SU-DHL-6 (cell line): ENCODE measurements at regions not wholly inside any gene's neighbourhood (a gene's known extent, or its start where the extent isn't known, plus 50 kb on each side); places are given as distances from the start of the nearest gene placed in this dataset.

Experiments used
- H2AFZ ChIP-seq: fragments of 200-600 bp; sonication (generic); 2 replicates; pipeline ENCODE4 v1.6.1; 2014; ENCODE audit warnings: low read depth, mild to moderate bottlenecking, moderate library complexity, mixed read lengths, antibody characterized with exemption, low read length; ENCODE audit not compliant: severe bottlenecking
- H3F3A ChIP-seq: fragments of 200-600 bp; shearing (Covaris generic); 2 replicates; pipeline ENCODE4 v1.6.0; 2016; ENCODE audit warnings: antibody characterized with exemption, mild to moderate bottlenecking; ENCODE audit not compliant: insufficient read depth
- H3K27ac ChIP-seq: fragments of 200-600 bp; sonication (generic); 2 replicates; pipeline ENCODE4 v1.5.1; 2016; ENCODE audit warnings: low read depth, mild to moderate bottlenecking, low read length, moderate library complexity, mixed read lengths
- H3K27me3 ChIP-seq: fragments of 200-600 bp; sonication (generic), shearing (Covaris generic); 2 replicates; pipeline ENCODE4 v1.6.0; 2014; ENCODE audit warnings: mild to moderate bottlenecking, low read length
- H3K36me3 ChIP-seq: fragments of 200-600 bp; sonication (generic); 2 replicates; pipeline ENCODE4 v1.6.1; 2014; ENCODE audit warnings: mild to moderate bottlenecking, low read length, mixed read lengths
- H3K4me2 ChIP-seq: fragments of 300-600, 200-600 bp; shearing (Covaris generic), sonication (generic); 2 replicates; pipeline ENCODE4 v1.6.0; 2014; ENCODE audit warnings: low read length, low read depth, mild to moderate bottlenecking; ENCODE audit not compliant: poor library complexity, severe bottlenecking
- H3K4me3 ChIP-seq: fragments of 200-600 bp; sonication (generic); 2 replicates; pipeline ENCODE4 v1.5.1; 2014; ENCODE audit warnings: antibody characterized with exemption, low read length, mild to moderate bottlenecking, mixed read lengths; ENCODE audit not compliant: insufficient read depth, poor library complexity, severe bottlenecking
- H3K79me2 ChIP-seq: fragments of 200-600 bp; sonication (generic); 2 replicates; pipeline ENCODE4 v1.6.1; 2014; ENCODE audit warnings: mild to moderate bottlenecking, low read length, moderate library complexity; ENCODE audit not compliant: insufficient read depth
- H3K9ac ChIP-seq: fragments of 200-600 bp; sonication (generic); 2 replicates; pipeline ENCODE4 v1.7.0; 2014; ENCODE audit warnings: mild to moderate bottlenecking, low read length
- H3K9me2 ChIP-seq: fragments of 200-600 bp; sonication (generic); replicated peaks from 2 replicates; pipeline ENCODE4 v1.6.1; 2014; ENCODE audit warnings: low read length; ENCODE audit not compliant: insufficient read depth
- H3K9me3 ChIP-seq: fragments of 200-600 bp; sonication (generic); 2 replicates; pipeline ENCODE4 v1.6.1; 2014; ENCODE audit warnings: low read length, mixed read lengths; ENCODE audit not compliant: insufficient read depth
- H4K20me1 ChIP-seq: fragments of 200-600 bp; sonication (generic); 2 replicates; pipeline ENCODE4 v1.6.1; 2014; ENCODE audit warnings: low read depth, mild to moderate bottlenecking, antibody characterized with exemption, low read length, moderate library complexity, mixed read lengths
- EZH2phosphoT487 ChIP-seq: fragments of 200-600 bp; sonication (generic), shearing (Covaris generic); conservative IDR thresholded peaks from 2 replicates; pipeline ENCODE4 v1.6.1; 2018; ENCODE audit warnings: mild to moderate bottlenecking, antibody characterized with exemption, low read length, moderate library complexity, mixed read lengths
- TF ChIP-seq, protein P1 (sequence below): fragments of 200-600 bp; sonication (generic); IDR thresholded peaks from one replicate; pipeline ENCODE4 v1.5.1; 2017; ENCODE audit warnings: antibody characterized with exemption, mild to moderate bottlenecking, low read length, moderate library complexity; ENCODE audit not compliant: insufficient read depth, poor library complexity, severe bottlenecking

DNA sequence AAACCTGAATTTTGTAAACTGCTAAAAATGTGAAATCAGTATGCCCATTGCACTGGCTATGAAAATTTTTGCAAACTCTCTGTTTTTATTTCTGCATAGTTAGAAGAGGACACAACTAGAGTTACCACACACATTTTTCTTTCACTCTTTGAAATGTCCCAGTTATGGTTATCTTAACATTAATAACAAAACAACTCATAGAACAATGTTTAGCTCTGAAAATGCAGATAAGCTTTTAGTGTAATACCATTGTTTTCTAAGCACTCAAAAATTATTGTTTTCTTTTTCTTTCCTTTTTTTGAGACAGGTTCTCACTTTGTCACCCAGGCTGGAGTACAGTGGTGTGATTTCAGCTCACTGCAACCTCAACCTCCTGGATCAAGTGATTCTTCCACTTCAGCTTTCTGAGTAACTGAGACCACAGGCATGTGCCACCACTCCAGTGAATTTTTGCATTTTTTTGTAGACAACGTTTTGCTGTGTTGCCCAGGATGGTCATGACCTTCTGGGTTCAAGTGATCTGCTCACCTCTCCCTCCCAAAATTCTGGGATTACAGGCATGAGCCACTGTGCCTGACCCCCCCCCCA is 1204.5 kb upstream of the ZEB2 start:
- Histone ChIP-seq H3K4me3 (no peak overlapping the region), H3K27ac (no peak overlapping the region), H3K9me2 (no peaks in the 10 kb centered on the region), H2AFZ (no peak overlapping the region), H3K36me3 (no peaks in the 10 kb centered on the region), H3K4me2 (no peak overlapping the region), H3F3A (no peaks in the 10 kb centered on the region), H3K9me3 (no peaks in the 10 kb centered on the region), H4K20me1 (no peaks in the 10 kb centered on the region), H3K79me2 (no peaks in the 10 kb centered on the region), H3K27me3 (no peaks in the 10 kb centered on the region), H3K9ac (no peak overlapping the region)
- TF ChIP-seq, protein P1, sequence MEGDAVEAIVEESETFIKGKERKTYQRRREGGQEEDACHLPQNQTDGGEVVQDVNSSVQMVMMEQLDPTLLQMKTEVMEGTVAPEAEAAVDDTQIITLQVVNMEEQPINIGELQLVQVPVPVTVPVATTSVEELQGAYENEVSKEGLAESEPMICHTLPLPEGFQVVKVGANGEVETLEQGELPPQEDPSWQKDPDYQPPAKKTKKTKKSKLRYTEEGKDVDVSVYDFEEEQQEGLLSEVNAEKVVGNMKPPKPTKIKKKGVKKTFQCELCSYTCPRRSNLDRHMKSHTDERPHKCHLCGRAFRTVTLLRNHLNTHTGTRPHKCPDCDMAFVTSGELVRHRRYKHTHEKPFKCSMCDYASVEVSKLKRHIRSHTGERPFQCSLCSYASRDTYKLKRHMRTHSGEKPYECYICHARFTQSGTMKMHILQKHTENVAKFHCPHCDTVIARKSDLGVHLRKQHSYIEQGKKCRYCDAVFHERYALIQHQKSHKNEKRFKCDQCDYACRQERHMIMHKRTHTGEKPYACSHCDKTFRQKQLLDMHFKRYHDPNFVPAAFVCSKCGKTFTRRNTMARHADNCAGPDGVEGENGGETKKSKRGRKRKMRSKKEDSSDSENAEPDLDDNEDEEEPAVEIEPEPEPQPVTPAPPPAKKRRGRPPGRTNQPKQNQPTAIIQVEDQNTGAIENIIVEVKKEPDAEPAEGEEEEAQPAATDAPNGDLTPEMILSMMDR, result no peak
- TF ChIP-seq EZH2phosphoT487, result no peak

DNA sequence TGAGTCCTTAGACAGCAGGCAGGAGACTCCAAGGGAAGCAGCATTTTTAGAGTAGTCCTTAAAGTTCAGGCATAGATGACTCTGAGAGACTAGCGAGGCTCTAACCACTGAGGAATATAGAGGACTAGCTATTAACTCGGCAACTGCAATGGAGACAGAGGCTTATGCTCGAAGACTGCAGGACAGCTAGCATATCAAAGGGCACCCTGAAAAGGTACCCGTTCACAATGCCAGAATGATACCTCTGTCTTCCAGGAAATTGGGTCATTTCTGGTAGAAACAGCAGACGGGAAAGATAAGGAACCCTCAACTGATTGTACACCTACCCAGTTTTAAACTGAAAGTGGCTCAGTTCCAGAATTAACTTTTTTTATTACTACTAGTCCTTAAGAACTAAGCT is 1204.0 kb upstream of the ZEB2 start:
- no peak overlapping the region for H3K4me2 ChIP-seq
- TF ChIP-seq, protein P1, result no peak
- TF ChIP-seq EZH2phosphoT487, result no peak

DNA sequence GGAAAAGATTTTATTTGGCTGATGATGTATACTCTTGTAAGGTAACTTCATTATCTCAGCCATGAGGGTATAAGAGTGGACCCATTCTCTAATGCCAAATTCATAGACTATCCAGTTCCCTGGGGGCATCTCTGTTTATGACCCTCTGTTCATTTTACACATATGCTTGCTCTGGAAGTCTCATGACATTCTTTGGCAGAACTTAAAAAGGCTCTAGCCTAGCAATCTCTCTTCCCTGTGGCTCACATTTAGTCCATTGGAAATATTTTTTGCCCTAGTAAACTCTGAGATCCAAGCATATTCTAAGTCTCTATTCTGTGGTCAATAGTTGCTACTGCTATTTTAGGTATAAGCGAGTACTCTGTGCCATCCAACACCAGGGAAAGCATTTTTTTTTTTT is 1201.8 kb upstream of the ZEB2 start:
- Histone ChIP-seq H3K9me3 (no peaks in the 10 kb centered on the region), H3K27ac (no peak overlapping the region), H3K36me3 (no peaks in the 10 kb centered on the region), H3K4me3 (no peak overlapping the region), H2AFZ (no peak overlapping the region), H3K27me3 (no peaks in the 10 kb centered on the region), H3K9me2 (no peaks in the 10 kb centered on the region), H3K9ac (no peak overlapping the region), H3K4me2 (no peak overlapping the region), H3K79me2 (no peaks in the 10 kb centered on the region), H4K20me1 (no peaks in the 10 kb centered on the region), H3F3A (no peaks in the 10 kb centered on the region)
- TF ChIP-seq, protein P1, result no peak
- TF ChIP-seq EZH2phosphoT487, result no peak

More for the DNA sequence above, 1204.0 kb upstream of the ZEB2 start:
- no peaks in the 10 kb centered on the region for H3K9me2 ChIP-seq
- H3K27ac ChIP-seq, result no peak overlapping the region
- no peaks in the 10 kb centered on the region for H3K27me3 ChIP-seq
- H3K9me3 ChIP-seq, result no peaks in the 10 kb centered on the region
- H4K20me1 ChIP-seq, result no peaks in the 10 kb centered on the region
- H2AFZ ChIP-seq, result no peak overlapping the region
- no peaks in the 10 kb centered on the region for H3F3A ChIP-seq
- H3K9ac ChIP-seq, result no peak overlapping the region
- H3K36me3 ChIP-seq, result no peaks in the 10 kb centered on the region
- H3K4me3 ChIP-seq, result no peak overlapping the region
- no peaks in the 10 kb centered on the region for H3K79me2 ChIP-seq
